Endothelial cell of hepatic sinusoid (primary cell): ENCODE measurements at regions not wholly inside any gene's neighbourhood (a gene's known extent, or its start where the extent isn't known, plus 50 kb on each side); places are given as distances from the start of the nearest gene placed in this dataset.

Experiments
- in situ Hi-C: cut with HindIII; loops from 2 replicates; pipeline ENCODE4 v1.10.0; 2017; ENCODE audit warnings: low sequenced_read_pairs

- in situ Hi-C loops = no loop called here
Observed at GRCh38 chr7:42522227-42522991, 285.4 kb upstream of the GLI3 start.

DNA sequence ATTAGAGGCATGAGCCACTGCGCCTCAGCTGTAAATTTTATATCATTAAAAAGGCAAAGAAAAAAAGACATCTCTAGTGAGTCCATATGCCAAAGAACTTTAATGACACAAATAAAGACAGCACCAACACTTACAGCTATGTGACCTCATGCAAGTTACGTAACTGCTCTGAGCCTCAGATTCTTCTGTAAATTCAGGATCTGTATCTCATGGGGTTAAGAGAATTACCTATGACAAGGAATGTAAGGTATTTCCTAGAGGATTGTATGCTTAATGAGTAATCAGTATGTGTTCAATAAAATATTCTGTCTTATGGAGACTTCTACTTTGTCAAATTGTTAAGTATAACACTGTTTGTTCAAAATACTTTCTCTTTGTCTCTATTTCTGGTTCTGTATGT is 274.0 kb upstream of the GLI3 start:
- in situ Hi-C loops = no loop called here

DNA sequence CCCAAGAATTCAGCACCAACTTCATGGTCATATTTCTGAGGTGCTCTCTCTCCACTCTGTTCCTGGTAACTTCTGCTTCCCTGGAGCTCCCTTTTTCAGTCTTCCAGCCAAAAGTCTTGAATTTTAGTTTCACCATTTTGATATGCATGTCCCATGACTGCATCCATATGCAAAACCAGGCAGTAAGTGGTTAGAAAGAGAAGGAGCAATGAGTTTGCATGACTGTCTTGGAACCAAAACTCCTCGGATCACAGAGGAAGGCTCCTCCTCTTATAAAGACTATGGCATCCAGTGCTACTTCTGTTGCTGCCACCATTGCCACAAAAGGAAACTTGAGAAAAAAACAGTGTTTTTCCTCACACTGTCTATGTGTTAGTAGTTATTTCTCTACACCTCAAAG is 269.1 kb upstream of the GLI3 start:
- in situ Hi-C loops = no loop called here

DNA sequence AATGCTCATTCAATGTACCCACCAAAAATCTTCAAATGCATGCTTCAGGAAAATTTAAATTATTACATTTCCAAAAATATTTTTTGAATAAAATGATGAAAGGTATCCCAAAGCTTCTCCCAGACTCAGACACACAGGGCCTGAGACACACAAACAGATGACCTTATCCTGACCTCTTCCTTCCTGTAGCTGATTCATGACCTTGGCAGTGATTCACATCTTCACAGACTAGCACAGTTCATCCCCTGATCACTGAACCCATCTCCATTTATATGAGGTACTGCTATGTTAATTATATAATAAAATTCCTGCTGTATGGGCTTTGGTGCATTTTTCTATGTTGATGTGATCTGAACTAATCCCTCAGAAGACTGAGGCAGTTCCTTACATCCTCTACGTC is 265.0 kb upstream of the GLI3 start:
- in situ Hi-C loops = loop anchor here (5.0 kb wide), 1 partner anchor 95 kb away; no protein-coding TSS in a partner anchor

DNA sequence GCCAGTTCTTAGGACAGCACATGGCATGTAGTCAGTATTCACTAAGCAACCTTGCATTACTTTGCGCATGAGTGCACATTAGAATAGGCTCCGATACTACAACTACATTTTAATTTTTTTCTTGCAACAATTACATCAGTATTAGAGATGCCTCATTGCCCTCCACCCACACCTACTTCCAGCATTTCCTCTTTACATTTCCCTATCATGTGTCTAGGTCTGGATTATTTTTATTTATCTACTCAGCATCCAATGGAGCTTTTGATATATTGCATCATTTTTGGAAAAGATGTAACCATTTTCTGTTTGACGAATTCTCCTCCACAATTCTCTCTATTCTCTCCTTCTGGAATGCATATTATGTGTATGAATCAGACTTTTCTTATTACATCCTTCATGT is 258.2 kb upstream of the GLI3 start:
- in situ Hi-C loops = no loop called here

DNA sequence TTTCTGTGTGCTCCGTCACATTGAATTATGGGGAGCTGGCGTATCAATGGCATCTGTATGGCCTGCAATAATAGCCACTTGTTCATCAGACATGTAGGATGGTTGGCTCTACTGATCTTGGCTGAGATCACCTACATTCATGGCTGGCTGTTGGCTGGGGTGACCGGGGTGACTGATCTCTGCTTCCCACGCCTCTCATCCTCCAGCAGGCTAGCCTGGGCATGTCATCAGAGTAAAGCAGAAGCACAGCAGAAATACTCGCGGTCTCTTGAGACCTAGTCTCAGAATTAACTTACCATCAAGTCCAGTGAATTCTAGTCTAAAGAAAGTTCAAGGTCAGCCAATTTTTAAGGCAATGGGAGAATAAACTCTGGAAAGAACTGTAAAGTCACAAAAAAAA is 257.7 kb upstream of the GLI3 start:
- in situ Hi-C loops = no loop called here

- in situ Hi-C loops = no loop called here
Observed at GRCh38 chr7:42494199-42494710, 257.2 kb upstream of the GLI3 start.

- in situ Hi-C loops = no loop called here
Observed at GRCh38 chr7:42493436-42494198, 256.6 kb upstream of the GLI3 start.

DNA sequence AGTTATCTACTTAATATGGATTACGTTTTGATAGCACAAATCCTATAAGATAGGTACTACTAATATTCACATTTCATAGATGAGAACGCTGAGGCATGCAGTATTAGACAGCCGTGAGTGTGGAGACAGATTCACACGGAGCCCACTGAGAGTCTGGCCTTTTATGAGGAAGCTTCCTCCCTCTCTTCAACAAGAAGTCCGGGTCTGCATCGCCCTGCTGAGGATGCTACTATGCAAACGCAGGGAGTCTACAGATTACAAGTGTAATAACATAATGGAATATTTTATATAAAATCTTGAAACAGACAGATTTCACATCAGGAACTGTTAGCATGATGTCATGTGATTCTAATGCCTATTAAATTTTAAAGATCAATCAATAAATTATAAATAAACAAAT is 255.9 kb upstream of the GLI3 start:
- in situ Hi-C loops = no loop called here

- in situ Hi-C loops = no loop called here
Observed at GRCh38 chr7:42491106-42491505, 254.1 kb upstream of the GLI3 start.

DNA sequence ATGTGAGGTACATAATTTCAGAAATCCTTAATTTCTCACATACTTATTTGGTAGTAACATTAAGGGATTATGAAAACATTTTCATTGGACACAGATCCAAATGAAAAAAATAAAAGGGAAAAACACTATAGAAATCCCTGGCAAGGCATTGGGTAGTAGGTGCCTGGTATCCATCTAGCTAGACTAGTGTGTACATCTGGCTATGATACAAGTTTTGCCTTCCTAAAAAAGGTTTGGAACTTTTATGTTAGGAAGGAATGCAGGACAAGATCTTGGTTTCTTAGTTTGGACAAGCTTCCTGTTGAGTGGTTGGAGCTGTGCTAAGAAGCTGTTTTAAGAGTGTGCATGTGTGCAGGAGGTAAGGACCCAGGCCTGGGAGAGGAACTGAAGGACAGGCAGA is 252.3 kb upstream of the GLI3 start:
- in situ Hi-C loops = no loop called here

GRCh38 chr7:42485301-42485766 is 248.3 kb upstream of the GLI3 start:
- in situ Hi-C loops = no loop called here

DNA sequence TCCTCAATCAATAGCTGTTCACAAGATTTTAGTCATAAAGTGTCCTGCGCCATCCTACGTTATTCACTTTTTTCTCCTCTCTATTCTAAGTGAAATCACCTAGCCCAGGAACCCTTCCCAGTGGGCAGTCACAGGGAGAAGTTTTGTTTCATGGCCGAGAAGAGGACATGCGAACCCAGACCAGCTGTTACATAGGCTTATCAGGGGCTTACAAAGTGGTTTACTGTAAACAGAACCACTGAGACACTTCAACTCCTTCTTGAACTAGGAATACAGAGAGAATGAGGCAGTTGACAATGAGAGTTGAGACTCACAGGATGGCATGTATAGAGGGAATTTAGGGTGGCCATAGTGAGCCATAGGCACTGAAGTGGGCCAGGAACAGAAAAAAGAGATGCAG is 246.9 kb upstream of the GLI3 start:
- in situ Hi-C loops = no loop called here

GRCh38 chr7:42479816-42480633 is 243.0 kb upstream of the GLI3 start:
- in situ Hi-C loops = no loop called here

DNA sequence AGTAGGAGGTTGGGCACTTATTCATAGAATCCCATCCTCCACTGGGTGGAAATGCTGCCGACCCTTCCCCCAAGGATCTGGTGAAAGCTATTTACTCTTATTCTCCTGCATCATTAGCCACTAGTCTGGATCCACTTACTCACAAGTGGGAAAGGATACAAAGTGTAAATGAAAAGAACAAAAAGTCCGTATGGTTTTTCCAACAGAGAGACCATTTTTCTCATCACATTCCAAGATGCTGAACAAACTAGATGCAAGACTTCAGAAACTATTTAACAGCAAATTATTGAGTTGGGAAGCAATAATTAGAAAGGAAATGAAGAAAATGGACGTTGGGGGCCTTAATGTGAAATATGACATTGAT is 242.4 kb upstream of the GLI3 start:
- in situ Hi-C loops = no loop called here

GRCh38 chr7:42478717-42479116 is 241.7 kb upstream of the GLI3 start:
- in situ Hi-C loops = no loop called here

DNA sequence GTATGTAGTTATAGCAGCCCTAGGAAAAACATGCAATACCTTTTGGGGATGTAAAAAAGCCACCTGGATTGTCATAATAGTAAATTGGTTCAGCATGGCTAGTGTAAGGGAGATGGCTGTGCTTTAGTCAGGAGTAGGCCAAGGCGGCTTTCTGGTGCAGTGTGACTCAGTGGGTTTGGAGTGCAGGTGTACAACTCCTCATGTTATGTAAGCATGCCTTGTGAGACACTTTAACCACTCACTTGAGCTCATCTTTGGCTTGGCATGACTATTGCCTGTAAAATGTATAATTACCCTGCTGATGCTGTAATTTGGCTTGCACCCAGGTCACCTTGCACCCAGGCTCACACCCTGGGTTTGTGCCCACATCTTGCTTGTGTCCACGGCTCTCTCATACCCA is 239.2 kb upstream of the GLI3 start:
- in situ Hi-C loops = no loop called here

GRCh38 chr7:42475082-42475481 is 238.1 kb upstream of the GLI3 start:
- in situ Hi-C loops = no loop called here

DNA sequence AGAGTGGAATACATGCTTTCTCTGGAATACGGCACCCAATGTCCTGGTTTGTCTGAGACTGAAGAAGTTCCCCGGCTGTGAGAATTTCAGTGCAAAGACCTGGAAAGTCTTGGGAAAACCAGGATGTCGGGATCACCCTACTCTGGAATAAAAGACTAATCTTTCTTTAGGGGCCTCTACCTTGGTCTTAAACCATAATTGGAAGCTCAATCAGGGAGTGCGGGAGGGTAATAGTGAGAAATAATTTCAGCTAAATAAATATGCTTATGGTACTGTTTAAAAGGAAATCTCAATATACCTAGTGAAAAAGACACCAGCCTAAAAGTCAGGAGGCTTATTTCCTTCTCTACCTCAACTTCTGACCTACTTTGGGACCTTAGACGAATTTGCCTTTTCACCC is 236.1 kb upstream of the GLI3 start:
- in situ Hi-C loops = no loop called here

GRCh38 chr7:42471573-42472174 is 234.7 kb upstream of the GLI3 start:
- in situ Hi-C loops = no loop called here

- in situ Hi-C loops = no loop called here
Observed at GRCh38 chr7:42469341-42469740, 232.3 kb upstream of the GLI3 start.
